ENCODE measurements at regions not wholly inside any gene's neighbourhood (a gene's known extent, or its start where the extent isn't known, plus 50 kb on each side); places are given as distances from the start of the nearest gene placed in this dataset.
A peak's percentile ranks its signal among the peaks of the same experiment; 100 is the strongest.
"Not testable (repeated sequence)": the region's sequence is repeated elsewhere in the genome, so short reads cannot be mapped to it uniquely, and the experiment has no call there.

DNA sequence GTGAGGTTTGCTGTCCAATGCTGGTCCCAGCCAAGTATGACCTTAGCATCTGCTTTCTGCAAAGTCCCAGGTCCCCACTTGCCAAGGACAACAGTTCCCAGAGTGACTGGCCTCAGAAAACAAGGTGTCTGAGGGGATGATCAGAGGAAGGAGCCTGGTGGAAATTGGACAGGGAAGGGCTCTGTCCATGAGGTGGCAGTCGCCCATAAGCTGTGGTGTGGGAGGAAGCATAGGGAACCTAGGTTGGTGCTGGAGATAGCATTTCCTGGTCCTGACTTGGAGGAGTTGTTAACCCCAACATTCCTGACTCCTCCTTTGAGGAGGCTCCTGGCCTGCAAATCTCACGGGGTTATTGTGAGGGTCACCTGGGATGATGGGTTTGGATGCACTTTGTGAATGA, 77.8 kb downstream of the LIMS4 start:
- DNase-seq (ENCODE audit: low spot score); FAIRE-seq: not testable (repeated sequence)

DNA sequence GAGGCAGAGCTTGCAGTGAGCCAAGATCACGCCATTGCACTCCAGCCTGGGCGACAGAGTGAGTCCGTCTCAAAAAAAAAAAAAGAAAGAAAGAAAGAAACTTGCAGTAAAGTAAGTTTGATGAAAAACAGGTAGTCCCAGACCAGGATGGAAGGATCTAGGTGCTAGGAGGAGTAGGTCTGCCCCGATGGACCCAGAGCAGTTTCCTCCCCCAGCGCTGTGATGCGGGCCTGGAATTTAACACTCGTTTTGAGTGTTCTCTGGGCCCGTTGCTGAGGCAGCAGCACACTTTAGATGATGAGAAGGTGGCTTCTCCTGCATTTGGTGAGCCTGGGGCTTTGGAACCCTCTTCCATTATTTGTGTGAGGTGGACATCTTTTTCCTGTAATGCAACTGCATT, 80.2 kb downstream of the LIMS4 start:
- not testable (repeated sequence) for FAIRE-seq; DNase-seq (ENCODE audit: low spot score)

- not testable (repeated sequence) for DNase-seq (ENCODE audit: low spot score); FAIRE-seq
Observed at GRCh38 chr2:110391035-110391418, 81.6 kb downstream of the LIMS4 start.

DNA sequence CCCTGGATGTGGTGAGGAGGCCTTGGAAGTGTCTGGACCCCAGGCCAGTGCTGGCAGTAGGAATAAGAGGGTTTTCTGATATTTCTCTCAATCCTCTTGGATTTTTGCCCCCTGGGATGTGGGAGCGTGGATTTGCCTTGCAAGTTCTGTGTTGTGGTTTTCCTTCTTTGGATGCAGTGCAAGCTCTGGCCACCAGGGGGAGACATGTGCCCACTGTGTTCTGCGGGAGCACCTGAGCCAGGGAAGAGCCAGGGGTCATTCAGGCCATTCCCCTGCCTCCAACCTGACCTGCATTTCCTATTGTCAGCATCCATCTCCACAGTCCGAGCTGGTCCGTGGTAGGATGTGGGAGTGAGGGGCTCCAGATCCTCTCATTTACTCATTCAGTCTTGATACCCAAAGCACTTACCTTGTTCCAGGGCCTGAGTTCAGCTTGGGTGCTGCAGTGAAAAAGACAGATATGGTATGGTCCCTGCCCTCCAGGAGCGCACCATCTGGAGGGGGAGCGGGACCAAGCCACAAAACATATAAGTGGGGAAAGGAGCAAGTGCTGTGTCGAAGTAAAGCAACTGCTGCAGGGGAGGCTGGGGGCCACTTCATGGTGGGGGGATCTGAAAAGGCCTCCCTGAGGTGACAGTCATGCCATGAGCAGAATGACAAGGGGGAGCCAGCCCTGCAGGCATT, 82.1 kb downstream of the LIMS4 start:
- FAIRE-seq; DNase-seq (ENCODE audit: low spot score): not testable (repeated sequence)

GRCh38 chr2:110387044-110387443, 85.6 kb downstream of the LIMS4 start:
- DNase-seq (ENCODE audit: low spot score); FAIRE-seq: not testable (repeated sequence)

- not testable (repeated sequence) for FAIRE-seq; DNase-seq (ENCODE audit: low spot score)
Observed at GRCh38 chr2:110386546-110386945, 86.1 kb downstream of the LIMS4 start.

DNA sequence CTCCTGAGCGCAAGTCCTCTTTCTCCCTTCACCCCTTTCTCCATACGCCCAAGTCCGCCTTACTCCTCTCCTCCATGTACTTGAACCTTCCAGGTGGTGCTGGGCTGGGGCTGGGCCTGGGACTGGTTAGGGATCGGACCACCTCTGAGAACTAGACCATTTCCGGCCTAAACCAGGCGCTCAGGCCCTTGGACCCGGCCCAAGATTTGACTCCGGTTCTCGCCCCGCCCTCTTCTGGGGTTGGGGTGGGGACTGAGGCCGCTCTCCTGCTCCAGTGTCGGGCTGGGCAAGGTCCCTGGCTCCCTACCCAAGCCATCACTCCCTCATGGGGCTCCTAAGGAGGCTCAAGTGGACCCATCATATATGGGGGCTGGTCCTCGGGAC, 87.9 kb downstream of the LIMS4 start:
- not testable (repeated sequence) for FAIRE-seq; DNase-seq (ENCODE audit: low spot score)

DNA sequence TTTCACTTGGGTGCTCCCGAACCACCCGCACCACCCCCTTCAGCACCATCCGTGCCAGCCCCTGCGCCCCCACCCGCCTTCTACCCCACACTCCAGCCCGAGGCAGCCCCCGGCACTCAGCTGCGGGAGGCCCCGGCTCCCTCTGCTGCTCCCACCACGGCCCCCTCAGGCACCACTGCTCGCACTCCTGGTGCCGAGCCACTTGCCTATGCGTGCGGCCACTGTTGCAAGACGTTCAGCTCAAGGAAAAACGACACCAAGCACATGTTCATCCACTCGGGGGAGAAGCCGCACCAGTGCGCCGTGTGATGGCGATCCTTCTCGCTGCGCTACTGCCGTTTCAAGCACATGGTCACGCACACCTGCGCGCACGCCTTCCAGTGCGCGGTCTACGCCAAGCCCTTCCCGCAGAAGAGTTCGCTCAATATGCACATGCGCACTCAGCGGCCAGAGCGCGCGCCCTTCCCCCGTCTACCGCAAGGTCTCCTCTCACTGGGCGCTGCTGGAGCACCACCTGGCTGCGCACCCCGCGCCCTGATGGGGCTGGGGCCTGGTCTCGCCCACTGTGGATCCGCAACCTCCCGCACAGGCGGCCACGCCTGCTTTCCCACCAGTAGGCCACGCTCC, 88.4 kb downstream of the LIMS4 start:
- not testable (repeated sequence) for FAIRE-seq

GRCh38 chr2:110383163-110384048, 89.2 kb downstream of the LIMS4 start:
- DNase-seq (ENCODE audit: low spot score); FAIRE-seq: not testable (repeated sequence)

More for the DNA sequence above, 88.4 kb downstream of the LIMS4 start:
- DNase-seq (ENCODE audit: low spot score), result not testable (repeated sequence)

- not testable (repeated sequence) for FAIRE-seq; DNase-seq (ENCODE audit: low spot score)
Observed at GRCh38 chr2:110373519-110373918, 99.1 kb downstream of the LIMS4 start.

DNA sequence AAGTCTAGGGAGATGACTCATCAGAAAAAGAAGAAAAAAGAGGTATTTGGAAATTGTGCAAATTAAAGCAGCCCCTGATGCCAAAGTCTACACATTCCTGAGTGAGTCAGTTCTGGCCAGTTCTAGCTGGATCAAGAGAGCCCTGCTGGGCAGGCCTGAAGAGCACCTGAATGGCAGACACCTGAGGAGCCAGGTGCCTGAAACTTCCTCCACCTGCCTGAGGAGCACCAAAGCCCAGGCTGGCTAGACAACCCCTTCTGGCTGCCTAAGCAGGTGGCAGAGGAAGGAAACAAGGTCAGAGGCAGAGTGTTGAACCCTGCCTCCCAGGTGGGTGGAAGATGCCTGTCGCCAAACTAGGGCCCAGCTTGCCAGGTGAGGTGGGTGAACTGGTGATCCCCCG, 101.0 kb downstream of the LIMS4 start:
- FAIRE-seq; DNase-seq (ENCODE audit: low spot score): not testable (repeated sequence)

GRCh38 chr2:110357616-110358015, 115.0 kb downstream of the LIMS4 start:
- FAIRE-seq, result not testable (repeated sequence)

DNA sequence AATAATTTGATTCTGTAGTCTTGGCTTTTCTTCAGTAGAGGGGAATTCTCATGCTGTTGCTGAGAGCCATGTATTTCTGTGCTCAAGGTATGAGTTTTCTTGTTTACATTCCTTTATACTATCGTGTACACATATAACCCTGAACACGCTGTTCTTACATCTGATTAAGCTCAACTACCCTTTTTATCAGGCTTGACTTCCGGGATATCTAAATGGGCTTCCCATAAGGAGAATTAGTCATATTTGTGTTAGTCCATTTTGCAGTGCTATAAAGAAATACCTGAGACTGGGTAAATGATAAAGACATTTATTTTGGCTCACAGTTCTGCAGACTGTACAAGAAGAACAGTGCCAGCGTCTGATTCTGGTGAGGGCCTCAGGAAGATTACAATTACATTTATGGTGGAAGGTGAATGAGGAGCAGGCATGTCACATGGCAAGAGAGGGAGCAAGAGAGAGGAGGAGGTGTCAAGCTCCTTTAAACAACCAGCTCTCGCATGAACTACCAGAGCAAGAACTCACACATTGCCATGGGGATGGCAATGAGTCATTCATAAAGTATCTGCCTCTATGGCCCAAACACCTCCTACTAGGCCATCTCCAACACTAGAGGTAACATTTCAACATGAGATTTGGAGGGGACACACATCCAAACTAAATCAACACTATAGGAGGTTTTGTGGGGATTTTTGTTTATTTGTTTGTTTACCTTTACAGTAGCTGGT, 118.2 kb downstream of the LIMS4 start:
- peak; percentile 92 for FAIRE-seq

More at GRCh38 chr2:110357616-110358015, 115.0 kb downstream of the LIMS4 start:
- DNase-seq (ENCODE audit: low spot score), result not testable (repeated sequence)

DNA sequence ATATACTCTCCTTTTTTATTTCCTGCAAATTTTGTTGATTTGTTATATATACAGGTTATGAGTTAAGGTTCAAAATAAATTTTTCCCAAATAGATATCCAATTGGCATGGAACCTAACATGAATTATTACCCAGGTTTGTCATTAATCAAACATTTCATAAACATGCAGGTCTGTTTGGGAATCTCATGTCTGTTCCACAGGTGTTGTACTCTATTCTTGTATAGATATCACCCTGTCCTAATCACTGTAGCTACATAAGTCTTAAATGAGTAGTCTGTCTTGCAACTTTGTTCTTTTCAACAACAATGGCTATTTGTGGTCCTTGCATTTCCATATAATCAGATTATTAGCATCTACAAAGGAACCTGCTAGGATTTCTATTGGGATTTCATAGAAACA, 121.9 kb downstream of the LIMS4 start:
- not testable (repeated sequence) for DNase-seq (ENCODE audit: low spot score)

More for the DNA sequence above, 118.2 kb downstream of the LIMS4 start:
- not testable (repeated sequence) for DNase-seq (ENCODE audit: low spot score)

GRCh38 chr2:110348902-110349301, 123.7 kb downstream of the LIMS4 start:
- DNase-seq (ENCODE audit: low spot score); FAIRE-seq: not testable (repeated sequence)

More for the DNA sequence above, 121.9 kb downstream of the LIMS4 start:
- not testable (repeated sequence) for FAIRE-seq

DNA sequence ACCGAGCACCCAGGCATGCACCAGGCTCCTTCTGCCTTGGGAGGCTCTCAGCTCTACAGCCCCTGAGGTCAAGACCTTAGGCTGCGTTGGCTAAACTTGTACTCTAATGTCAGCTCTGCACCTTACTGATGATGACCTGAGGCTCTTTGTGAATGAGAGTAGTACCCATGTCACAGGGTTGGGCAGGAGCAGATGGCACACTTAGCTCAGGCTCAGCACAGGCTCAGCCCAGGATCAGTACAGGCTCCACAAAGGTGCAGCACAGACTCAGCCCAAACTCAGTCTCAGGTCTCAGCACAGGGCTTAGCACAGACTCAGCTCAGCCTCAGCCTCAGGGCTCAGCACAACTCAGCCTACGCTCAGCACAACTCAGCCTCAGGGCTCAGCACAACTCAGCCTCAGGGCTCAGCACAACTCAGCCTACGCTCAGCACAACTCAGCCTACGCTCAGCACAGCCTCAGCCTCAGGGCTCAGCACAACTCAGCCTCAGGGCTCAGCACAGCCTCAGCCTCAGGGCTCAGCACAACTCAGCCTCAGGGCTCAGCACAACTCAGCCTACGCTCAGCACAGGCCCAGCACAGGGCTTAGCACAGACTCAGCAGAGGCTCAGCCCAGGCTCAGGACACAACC, 128.1 kb downstream of the LIMS4 start:
- FAIRE-seq; DNase-seq (ENCODE audit: low spot score): not testable (repeated sequence)

- not testable (repeated sequence) for FAIRE-seq; DNase-seq (ENCODE audit: low spot score)
Observed at GRCh38 chr2:110342077-110342476, 129.7 kb upstream of the MTLN start.

GRCh38 chr2:110339126-110339525, 126.8 kb upstream of the MTLN start:
- DNase-seq (ENCODE audit: low spot score); FAIRE-seq: not testable (repeated sequence)

DNA sequence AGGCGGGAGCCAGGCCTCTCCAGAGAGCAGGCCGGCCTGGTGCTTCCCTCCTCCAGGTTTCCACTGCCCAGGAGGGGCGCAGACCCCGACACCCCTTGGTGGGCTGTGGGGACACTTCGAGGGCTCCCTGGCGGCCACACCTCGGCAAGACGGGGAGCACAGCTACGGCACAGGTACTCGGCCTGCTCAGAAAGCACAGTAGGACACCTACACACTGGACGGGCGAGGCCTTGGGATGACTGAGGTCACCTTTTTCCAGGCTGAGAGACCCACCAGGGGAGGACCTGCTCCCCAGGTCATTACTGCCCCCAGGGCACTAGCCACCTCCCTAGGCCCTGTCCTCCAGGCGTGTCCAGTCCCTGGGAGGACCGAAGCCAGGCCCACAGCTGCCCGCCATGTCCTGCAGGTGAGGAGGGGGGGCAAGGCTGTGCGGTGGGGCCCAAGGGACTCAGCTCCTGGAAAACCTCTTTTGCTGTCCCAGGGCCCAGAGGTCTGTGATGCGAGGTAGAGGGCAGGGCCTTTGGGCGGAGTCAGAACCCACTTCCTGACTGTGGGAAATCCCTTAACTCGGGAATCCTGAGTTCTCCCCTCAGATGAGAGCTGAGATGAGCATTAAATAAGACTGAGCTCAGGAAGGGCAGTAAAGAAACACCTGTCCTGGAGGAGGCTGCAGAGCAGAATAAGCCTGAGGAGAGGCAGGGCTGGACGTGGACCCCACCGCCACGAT, 126.1 kb upstream of the MTLN start:
- DNase-seq (ENCODE audit: low spot score); FAIRE-seq: not testable (repeated sequence)

Measured in RCC 7860 (cell line).